ENCODE measurements at regions not wholly inside any gene's neighbourhood (a gene's known extent, or its start where the extent isn't known, plus 50 kb on each side); places are given as distances from the start of the nearest gene placed in this dataset.
"Not testable (repeated sequence)": the region's sequence is repeated elsewhere in the genome, so short reads cannot be mapped to it uniquely, and the experiment has no call there.

DNA sequence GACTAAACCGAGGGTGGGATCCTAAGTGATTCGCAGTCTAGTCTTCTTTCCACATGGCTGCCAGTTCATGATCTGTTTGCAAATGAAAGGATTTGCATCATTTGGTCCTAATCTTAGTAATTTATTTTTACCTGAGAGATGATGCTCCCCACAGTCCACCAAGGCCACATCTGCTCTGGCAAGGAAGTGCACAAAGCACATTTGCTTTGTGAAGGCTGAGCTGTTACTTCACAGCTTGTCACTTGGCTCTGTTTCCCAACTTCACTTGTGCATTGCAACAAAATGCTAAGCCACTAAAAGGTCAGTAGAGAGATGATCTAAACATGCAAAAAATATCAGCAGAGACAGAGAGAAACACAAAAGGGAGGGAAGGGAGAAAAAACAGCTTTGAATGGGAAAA lies 128.5 kb upstream of the VLDLR start:
- in situ Hi-C loops (cut with HindIII; ENCODE audit: low pct_unique_long_range_greater_than_20kb, low sequenced_read_pairs) = no loop called here
- no peak for DNase-seq (ENCODE audit: low read depth, low spot score)

GRCh38 chr9:2493529-2493928 lies 128.1 kb upstream of the VLDLR start:
- in situ Hi-C loops (cut with HindIII; ENCODE audit: low pct_unique_long_range_greater_than_20kb, low sequenced_read_pairs) = no loop called here
- no peak for DNase-seq (ENCODE audit: low read depth, low spot score)

- DNase-seq (ENCODE audit: low read depth, low spot score) = no peak
These were observed 127.0 kb upstream of the VLDLR start for GRCh38 chr9:2494562-2494961.

GRCh38 chr9:2495221-2496005 lies 126.2 kb upstream of the VLDLR start:
- in situ Hi-C loops (cut with HindIII; ENCODE audit: low pct_unique_long_range_greater_than_20kb, low sequenced_read_pairs) = no loop called here
- no peak for DNase-seq (ENCODE audit: low read depth, low spot score)

More at GRCh38 chr9:2494562-2494961, 127.0 kb upstream of the VLDLR start:
- in situ Hi-C loops (cut with HindIII; ENCODE audit: low pct_unique_long_range_greater_than_20kb, low sequenced_read_pairs) = no loop called here

- DNase-seq (ENCODE audit: low read depth, low spot score) = no peak
- in situ Hi-C loops (cut with HindIII; ENCODE audit: low pct_unique_long_range_greater_than_20kb, low sequenced_read_pairs) = no loop called here
These were observed 125.4 kb upstream of the VLDLR start for GRCh38 chr9:2496169-2496568.

GRCh38 chr9:2496934-2497333 lies 124.7 kb upstream of the VLDLR start:
- in situ Hi-C loops (cut with HindIII; ENCODE audit: low pct_unique_long_range_greater_than_20kb, low sequenced_read_pairs) = no loop called here
- DNase-seq (ENCODE audit: low read depth, low spot score) = no peak

DNA sequence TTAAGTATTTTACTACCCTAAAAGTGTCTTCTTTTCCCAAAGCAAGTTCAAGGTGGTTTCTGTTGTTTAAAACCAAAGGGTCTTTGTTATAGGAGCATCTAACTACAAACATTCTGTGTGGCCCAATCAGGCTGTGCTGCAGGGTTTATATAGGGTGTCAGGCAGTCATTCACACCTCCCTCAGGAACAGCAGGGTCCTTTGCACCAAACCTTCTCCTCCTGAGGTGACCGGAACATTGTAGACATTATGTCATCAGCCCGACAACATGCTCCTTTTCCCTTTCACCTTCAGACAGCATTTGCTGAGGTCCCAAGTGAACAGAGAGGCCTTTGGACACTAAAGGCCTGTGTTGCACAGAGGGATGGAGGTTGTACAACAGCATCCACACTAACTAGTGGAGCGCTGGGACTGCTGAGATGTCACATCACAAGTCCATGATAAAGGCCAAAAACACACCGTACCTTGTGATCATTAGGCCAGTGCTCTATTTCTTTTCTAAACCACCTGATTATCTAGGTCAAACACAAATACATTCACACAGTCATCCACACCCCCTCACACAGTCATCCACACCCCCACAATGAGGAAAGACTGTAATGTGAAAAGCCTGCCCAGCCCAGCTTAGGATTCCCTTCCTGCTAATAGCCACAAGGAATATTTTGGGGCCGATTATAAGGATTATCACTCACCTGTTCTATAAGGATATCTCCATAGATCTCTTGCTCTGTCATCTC lies 123.8 kb upstream of the VLDLR start:
- DNase-seq (ENCODE audit: low read depth, low spot score) = no peak
- in situ Hi-C loops (cut with HindIII; ENCODE audit: low pct_unique_long_range_greater_than_20kb, low sequenced_read_pairs) = no loop called here

GRCh38 chr9:2502210-2502609 lies 119.4 kb upstream of the VLDLR start:
- in situ Hi-C loops (cut with HindIII; ENCODE audit: low pct_unique_long_range_greater_than_20kb, low sequenced_read_pairs) = no loop called here
- DNase-seq (ENCODE audit: low read depth, low spot score) = no peak

- no peak for DNase-seq (ENCODE audit: low read depth, low spot score)
- in situ Hi-C loops (cut with HindIII; ENCODE audit: low pct_unique_long_range_greater_than_20kb, low sequenced_read_pairs) = no loop called here
These were observed 118.8 kb upstream of the VLDLR start for GRCh38 chr9:2502760-2503159.

DNA sequence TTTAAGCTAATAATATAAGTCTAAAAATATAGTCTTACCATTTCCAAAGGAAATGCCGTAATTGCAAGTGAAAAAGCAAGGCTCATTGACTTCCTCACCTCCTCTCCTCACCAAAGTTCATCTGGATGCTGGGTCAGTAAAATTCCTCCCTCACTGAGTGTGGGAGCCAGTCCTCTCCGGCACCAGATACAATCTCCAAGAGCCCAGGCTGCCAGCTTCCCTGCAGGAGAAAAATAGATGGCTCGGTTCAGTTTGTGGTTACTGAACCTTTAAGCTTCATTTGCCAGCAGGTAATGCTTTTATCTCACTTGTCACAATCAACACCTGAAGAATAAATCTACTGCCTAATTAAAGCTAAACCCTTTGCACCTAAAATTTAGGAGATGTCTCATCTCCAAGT lies 115.3 kb upstream of the VLDLR start:
- in situ Hi-C loops (cut with HindIII; ENCODE audit: low pct_unique_long_range_greater_than_20kb, low sequenced_read_pairs) = no loop called here
- no peak for DNase-seq (ENCODE audit: low read depth, low spot score)

DNA sequence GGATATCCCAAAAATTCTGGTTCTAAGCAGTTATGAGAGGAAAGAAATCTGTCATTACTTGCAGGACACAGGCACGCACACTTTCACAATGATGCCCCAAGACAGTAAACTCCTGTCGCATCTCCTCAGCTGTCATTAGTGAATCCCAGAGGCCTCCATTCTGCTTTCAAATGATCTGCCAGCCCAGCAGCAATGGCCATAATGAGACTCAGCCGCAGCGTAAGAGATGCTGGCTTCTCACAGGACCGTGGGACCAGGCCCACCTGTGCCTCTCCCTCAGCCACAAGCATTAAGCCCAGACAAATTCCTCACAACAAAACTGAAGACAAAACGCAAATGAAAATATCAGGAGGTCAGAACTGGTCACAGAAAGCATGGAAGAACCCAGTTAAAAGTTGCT lies 98.0 kb upstream of the VLDLR start:
- in situ Hi-C loops (cut with HindIII; ENCODE audit: low pct_unique_long_range_greater_than_20kb, low sequenced_read_pairs) = no loop called here
- no peak for DNase-seq (ENCODE audit: low read depth, low spot score)

DNA sequence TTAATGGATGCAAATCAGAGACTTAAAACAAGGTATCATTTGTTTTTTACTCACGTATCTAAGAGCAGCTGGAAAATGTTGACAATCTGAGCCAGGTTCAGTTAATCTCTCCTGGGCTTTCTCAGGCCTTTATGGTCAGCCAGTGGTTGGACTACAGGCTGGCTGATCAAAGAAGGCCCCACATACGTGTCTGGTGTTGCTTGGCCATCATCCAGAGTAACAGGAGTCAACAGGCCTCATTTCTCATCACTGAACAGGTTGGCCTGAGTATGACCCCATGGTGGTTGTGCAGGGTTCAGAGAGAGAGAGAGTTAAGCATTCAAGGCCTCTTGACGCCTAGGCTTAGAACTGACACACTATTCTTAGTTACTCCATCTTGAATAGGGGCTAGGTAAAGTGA lies 97.0 kb upstream of the VLDLR start:
- no peak for DNase-seq (ENCODE audit: low read depth, low spot score)
- in situ Hi-C loops (cut with HindIII; ENCODE audit: low pct_unique_long_range_greater_than_20kb, low sequenced_read_pairs) = no loop called here

DNA sequence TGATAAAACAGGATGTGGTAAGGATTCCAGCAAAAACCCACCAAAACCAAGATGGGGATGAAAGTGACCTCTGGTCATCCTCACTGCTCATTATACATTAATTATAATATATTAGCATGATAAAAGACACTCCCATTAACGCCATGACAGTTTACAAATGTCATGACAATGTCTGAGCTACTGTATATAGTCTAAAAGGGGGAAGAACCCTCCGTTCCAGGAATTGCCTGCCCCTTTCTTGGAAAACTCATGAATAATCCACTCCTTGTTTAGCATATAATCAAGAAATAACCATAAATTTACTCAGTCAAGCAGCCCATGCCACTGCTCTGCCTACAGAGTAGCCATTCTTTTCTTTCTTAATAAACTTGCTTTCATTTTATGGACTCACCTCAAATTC lies 96.4 kb upstream of the VLDLR start:
- no peak for DNase-seq (ENCODE audit: low read depth, low spot score)
- in situ Hi-C loops (cut with HindIII; ENCODE audit: low pct_unique_long_range_greater_than_20kb, low sequenced_read_pairs) = no loop called here

- in situ Hi-C loops (cut with HindIII; ENCODE audit: low pct_unique_long_range_greater_than_20kb, low sequenced_read_pairs) = no loop called here
- no peak for DNase-seq (ENCODE audit: low read depth, low spot score)
These were observed 95.3 kb upstream of the VLDLR start for GRCh38 chr9:2526071-2526828.

GRCh38 chr9:2531481-2531880 lies 90.1 kb upstream of the VLDLR start:
- in situ Hi-C loops (cut with HindIII; ENCODE audit: low pct_unique_long_range_greater_than_20kb, low sequenced_read_pairs) = no loop called here
- DNase-seq (ENCODE audit: low read depth, low spot score) = no peak

DNA sequence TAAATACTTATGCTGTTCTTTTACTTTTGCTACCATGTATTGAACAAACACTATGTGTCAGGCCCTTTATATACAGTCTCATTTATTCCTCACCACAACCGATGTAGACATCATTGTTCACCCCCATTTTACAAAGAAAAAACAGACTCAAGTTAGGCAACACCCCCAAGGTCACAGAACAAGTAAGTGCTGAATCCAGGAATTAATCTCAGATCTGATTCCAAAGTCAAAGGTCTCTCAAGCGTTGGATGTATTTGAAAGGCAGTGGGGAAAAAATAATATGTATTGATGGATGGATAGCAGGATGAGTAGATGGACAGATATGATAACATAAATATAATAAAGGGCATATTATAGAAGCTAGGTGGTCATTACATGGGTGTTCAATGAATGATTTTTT lies 85.1 kb upstream of the VLDLR start:
- in situ Hi-C loops (cut with HindIII; ENCODE audit: low pct_unique_long_range_greater_than_20kb, low sequenced_read_pairs) = no loop called here
- DNase-seq (ENCODE audit: low read depth, low spot score) = no peak

DNA sequence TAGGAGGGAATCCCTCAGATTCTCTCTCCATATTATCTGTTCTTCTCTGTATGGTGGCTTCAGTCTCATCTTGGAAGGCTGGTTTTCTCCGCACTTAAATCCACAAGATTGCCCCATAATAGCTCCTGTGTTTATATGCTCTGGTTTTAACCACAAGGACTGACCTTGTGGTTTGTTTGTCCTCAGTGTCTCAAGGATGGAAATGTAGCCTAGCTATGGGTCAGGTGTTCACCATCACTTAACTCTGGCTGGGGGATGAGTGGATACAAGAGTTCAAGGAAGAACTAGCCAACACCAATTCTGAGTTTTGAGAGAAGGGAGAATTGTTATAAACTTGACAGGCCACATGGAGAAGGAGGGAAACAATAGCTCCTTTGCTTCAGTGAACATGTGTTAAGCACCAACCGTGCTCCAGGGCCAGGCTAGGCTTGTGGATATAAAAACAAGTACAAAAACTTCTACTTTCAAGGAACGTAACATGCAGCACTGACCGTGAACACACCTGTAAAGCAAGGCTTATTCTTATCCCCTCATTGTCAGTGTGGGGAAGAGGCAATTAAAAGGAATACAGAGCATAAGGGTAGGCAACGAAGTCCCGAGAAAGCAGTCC lies 75.6 kb upstream of the VLDLR start:
- in situ Hi-C loops (cut with HindIII; ENCODE audit: low pct_unique_long_range_greater_than_20kb, low sequenced_read_pairs) = no loop called here

DNA sequence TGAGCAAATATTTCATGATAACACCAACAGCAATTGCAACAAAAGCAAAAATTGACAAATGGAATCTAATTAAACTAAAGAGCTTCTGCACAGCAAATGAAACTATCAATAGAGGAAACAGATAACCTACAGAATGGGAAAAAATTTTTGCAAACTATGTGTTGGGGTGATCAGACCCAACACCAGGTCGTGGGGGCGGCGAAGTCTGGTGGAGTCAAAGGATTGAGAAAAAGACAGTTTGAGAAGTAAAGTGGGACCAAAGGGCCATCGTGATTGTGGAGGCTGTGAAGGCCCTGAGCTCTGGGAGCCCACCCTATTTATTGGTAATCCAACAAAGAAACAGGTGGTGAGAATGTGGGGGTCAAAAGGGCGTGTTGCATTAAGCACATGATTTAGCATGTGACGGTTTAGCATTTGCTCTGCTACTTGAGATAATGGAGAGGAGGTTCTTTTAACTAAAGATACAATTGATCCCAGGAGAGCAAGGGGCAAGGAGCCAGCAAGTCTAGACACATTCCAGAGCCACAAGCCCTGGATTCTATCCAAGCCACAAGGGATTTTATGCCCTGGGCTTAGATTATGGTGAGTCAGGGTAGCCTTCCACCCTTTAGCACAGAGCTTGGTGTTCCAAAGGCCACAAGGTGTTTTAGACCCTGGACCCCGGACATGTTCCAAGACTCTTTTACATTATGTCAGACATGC lies 65.5 kb upstream of the VLDLR start:
- DNase-seq (ENCODE audit: low read depth, low spot score) = peak; percentile 17
- in situ Hi-C loops (cut with HindIII; ENCODE audit: low pct_unique_long_range_greater_than_20kb, low sequenced_read_pairs) = not testable (repeated sequence)

More for the DNA sequence above, 75.6 kb upstream of the VLDLR start:
- DNase-seq (ENCODE audit: low read depth, low spot score) = peak; percentile 62
